HG02571 (cell line): ENCODE measurements at regions not wholly inside any gene's neighbourhood (a gene's known extent, or its start where the extent isn't known, plus 50 kb on each side); places are given as distances from the start of the nearest gene placed in this dataset.
"Not testable (repeated sequence)": the region's sequence is repeated elsewhere in the genome, so short reads cannot be mapped to it uniquely, and the experiment has no call there.

Source experiments
- ATAC-seq: cut with Tn5 transposase; IDR thresholded peaks from one replicate; pipeline ENCODE4 v1.9.1; 2021; ENCODE audit warnings: mild to moderate bottlenecking, moderate library complexity; ENCODE audit not compliant: unreplicated experiment

DNA sequence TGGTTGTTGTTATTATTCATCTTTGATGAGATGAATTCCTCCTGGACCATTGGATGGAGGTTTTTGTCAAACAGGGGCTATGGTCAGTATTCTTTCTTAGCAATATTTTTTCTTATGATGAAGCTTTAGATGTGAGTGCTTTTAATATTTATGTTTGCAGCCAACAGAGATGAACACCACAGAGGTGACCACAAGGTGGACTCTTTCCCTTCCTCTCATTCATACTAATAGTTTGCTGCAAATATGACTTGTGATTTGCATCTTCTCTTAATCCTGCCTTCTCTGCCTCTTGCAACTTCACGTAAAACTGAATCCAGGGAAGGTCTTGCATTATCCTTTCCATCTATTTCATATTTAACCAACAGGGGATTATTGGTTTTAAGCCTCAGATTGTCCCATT, 473.1 kb upstream of the UBE2E2 start:
- ATAC-seq = no peak

DNA sequence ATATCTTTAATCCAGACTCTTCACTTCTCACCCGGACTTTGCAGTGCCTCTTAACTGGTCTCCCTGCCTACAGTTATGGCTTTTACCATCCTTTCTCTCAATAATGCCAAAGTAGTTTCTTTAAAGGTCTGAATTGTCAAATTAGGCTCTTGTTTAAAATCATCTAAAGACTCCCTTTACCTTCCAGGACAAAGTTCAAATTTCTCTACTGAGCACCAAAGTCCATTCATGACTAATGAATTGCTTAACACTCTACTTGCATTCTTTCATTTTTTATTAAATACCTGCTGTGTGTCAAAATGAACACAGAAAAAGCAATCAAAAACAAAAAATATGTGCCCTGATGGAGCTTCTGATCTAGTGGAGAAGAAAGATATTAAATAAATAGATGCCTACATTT, 472.4 kb upstream of the UBE2E2 start:
- ATAC-seq = no peak

DNA sequence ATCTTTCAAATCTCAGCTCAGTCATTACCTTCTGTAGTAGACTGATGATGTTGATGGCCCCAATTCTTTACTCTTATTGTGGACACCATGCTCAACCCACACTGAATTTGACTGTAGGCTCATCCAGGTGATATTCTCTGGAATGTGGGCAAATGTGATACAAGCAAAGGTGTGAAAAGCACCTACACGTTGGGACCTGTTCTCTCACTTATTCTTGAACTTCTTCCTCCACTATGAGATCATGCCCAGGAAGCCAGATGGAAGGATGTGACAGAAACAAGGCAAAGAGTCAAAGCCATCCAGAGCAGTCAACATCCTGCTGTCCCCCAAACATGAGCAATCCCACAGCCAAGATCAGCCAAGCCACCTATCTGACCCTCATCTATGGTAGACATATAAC, 471.2 kb upstream of the UBE2E2 start:
- ATAC-seq = no peak

DNA sequence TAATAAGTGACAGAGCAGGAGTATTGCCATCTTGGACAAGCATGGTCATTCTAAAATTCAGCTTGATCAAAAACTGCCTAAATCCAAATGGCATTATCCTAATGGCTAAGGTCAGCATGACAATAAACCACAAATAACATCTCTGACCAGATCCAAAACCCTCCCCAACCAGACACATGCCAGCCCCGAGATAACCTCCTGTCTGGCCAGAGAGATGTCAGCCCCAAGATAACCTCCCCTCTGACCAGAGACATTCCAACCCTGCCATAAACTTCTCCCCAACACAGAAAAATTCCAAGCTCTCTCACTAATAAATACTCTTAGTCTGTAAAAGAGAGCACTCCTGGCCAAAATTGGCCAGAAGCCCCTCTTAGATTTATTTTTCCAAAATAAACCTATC, 470.5 kb upstream of the UBE2E2 start:
- ATAC-seq = no peak

DNA sequence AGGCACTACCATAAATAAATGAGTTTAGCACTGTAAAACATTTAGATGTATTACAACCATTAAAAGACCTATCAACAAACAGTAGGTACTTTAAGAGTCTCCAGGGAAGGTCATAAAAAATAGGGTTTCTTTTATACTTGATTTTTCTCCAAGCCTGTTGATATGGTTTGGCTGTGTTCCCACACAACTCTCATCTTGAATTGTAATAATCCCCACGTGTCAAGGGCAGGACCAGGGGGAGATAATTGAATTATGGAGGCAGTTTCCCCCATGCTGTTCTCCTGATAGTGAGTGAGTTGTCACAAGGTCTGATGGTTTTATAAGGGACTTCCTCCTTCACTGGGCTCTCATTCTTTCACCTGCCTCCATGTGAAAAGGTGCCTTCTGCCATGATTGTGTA, 468.9 kb upstream of the UBE2E2 start:
- no peak for ATAC-seq

DNA sequence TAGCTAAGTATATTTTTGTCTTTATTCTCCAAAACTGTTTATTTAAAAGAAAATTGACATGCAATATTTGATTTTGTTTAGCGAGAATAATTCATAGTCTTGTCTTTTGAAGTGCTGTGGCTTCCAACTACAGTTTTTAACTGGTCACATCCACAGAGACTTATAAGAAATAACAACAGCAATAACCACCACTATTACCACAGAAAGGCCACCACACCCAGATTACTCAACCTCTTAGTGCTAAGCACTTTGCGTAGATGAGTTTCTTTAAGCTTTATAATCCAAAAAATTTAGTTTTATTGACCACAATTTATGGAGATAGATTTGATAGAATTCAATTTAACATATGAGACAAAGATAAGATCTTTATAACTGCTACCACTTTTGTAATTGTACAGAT, 468.4 kb upstream of the UBE2E2 start:
- no peak for ATAC-seq

DNA sequence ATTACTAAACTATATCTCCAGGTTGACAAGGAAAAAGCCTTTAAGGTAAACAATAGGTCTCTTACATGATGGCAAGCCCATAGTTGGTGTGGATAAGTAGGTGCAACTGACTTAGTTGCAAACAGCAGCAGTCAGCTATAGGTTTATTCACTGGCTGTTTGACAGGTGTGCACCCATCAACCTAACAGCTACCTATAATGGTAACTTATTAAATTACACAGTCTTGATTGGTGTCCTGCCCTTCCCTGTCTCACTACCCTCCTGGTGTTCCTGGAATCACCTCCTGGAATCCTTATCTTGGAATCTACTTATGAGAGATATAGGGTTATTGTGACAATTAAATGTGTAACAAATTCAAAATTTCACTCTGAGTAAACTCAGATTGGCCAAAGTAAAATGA, 467.8 kb upstream of the UBE2E2 start:
- no peak for ATAC-seq

DNA sequence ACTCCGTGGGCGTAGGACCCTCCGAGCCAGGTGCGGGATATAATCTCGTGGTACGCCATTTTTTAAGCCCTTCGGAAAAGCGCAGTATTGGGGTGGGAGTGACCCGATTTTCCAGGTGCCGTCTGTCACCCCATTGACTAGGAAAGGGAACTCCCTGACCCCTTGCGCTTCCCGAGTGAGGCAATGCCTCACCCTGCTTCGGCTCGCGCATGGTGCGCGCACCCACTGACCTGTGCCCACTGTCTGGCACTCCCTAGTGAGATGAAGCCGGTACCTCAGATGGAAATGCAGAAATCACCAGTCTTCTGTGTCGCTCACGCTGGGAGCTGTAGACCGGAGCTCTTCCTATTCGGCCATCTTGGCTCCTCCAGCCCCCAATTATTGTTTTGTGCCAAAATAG, 459.7 kb upstream of the UBE2E2 start:
- ATAC-seq = not testable (repeated sequence)

DNA sequence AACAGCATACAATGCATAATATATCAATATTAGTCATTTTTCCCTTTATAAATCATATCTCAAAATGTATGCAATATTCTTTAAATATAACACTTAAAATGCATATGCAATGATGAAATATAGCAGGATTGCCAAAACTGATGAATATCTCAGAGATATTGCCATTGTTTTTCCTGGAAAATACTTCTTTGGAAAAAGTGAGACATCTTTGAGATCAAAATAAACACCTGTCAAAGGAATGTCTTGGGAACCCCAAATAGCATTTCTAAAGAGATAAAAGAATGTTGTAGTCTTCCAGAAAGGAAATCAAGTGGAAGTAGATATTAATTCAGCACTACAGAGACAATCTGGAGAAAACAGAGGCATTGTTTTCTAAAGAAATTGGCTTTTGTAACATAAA, 457.8 kb upstream of the UBE2E2 start:
- no peak for ATAC-seq

DNA sequence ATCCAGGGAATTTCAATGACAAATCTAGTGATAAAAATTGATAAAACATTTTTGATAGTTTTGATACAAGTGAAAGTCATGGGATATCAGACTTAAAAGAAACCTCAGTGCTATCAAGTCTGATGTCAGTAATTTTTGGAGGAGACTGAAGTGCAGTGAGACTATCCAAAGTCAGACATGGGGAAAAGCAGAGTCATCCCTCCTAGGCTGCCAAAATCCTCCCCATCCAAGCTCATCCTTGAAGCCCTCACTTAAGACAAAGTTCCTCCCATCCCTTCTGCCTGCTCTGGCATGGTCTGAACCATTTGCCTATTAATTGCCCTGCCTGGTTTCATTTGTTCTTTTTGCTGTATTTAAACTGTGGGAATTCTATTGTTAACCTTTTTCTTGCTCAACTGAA, 456.9 kb upstream of the UBE2E2 start:
- no peak for ATAC-seq

DNA sequence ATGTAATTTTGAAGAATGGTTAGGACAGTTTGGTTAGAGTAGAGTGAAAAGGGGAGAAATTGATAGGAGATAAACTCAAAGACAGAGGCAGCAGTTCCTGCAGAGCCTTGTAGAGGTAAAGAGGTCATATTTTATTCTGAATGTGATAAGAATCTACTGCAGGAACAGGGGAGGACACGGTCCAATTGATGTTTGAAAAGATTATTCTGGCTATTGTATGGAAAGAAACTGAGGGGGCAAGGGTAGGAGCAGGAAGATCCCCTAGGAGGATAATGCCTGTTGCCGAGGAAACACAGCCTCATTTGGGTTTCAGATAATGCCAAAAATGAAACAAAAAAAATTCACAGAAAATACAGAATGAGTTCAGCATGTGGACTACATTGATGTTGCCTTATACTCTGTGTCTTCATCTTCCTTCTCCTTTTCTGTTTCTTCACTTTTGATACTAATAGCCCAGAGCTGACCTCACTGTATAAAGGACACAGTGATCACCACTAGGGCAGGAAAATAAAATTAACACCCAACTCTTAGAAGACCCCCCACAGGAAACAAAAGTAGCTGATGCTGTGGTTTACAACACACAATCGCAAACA, 454.6 kb upstream of the UBE2E2 start:
- no peak for ATAC-seq

DNA sequence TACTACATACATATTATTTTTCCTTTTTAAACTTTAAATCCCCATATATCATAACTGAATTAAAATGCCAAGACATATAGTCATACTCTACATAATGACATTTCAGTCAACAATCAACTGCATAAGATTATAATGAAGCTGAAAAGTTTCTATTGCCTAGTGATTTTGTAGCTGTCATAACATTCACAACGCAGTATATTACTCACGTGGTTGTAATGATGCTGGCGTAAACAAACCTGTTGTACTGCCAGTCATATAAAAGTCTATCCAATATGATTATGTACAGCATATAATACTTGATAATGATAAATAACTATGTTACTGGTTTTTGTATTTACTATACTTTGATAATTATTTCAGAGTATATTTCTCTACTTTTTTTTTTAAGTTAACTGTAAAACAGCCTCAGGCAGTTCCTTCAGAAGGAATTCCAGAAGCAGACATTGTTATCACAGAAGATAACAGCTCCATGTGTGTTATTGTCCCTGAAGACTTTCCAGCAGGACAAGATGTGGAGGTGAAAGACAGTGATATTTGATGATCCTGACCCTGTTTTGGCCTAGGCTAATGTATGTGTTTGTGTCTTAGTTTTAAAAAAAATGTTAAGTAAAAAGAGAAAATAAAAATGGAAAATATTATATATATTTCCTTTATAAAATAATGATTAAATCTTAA, 443.4 kb upstream of the UBE2E2 start:
- no peak for ATAC-seq

DNA sequence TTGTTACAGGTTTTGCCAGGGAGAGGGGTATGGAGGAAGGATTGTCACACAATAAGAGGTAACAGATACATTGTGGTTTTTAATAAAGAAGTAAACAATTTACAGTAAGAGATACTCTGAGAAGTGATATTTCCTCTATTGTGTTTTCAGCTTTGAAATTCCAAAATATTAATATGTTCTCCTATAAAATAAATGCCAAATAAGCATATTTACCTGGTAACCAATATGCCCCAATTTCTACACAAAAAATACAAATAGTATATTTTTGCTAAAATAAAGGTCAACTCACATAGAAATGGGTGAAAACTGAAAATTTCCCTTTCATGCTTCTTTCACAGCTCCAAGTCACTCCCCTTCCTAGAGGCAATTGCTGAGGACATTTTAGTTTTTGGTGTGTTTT, 437.4 kb upstream of the UBE2E2 start:
- no peak for ATAC-seq

DNA sequence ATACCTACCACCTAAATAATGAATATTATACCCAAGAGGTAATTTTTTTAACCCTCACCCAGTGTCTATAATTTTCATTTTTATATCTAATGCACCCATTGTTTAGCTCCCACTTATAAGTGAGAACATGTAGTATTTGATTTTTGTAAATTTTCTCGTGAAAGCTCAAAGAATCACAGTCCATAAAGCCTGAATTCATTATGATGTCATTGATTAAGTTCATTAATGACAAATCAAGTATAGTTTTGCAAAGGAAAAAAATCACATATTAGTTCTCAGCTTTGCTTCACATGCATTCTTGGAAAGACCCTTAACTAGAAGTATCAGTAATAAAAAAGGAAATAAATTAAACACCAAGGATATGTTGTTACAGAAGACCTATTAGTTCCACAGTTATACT, 425.3 kb upstream of the UBE2E2 start:
- ATAC-seq = no peak

DNA sequence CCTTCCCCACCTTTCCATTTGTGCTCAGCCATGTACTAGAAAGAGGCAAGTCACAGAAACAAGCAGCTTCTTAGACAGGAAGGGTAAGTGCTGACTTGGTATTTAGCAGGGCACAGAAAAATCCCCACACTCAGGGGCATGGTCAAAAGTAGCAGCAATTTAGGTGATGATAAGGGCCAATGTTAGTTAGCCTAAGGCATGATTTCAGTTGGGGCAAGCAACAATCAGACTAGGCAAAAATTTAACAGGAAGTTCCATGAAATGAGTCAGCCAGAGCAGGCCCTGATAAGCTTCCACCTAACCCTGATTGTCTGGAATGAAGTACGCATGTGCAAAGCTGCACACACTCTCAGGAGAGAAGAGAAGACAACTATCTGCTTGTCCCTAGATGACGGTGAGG, 423.4 kb upstream of the UBE2E2 start:
- ATAC-seq = no peak

DNA sequence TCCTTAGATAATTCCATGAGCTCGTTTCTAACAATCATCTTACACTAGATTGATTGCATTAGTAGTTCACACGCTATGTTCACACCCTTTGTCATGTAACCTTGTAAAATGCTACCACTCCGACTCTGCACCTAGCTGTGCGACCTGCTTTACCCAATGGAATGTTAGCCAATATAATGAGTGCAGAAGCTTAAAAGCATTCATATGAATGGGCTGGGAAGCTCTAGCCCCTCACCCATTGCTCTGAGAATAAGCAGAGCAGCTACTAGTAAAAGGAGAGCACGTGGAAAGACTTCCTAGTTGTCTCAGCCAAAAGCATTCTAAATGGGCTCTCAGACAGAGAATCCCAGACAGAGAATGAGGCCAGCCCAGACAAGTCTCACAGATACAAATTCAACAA, 410.6 kb upstream of the UBE2E2 start:
- no peak for ATAC-seq

DNA sequence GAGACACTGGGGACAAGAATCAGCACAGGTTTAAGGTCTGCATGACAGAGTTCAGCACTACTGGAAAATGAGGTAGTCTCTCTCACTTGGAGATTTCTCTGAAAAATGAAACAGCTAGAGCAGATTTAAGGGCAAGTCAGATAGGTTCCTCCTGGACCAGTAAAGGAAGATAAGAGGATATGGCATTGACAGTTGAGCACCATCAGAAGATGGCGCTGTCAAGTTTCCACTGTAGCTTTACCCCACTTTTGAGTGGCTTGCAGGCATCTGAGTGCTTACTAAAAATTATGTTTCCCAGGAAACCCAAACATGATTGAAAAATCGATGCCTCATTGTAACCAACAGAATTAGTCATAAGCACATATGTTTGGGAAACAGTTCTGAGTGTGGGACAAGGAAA, 407.2 kb upstream of the UBE2E2 start:
- no peak for ATAC-seq

DNA sequence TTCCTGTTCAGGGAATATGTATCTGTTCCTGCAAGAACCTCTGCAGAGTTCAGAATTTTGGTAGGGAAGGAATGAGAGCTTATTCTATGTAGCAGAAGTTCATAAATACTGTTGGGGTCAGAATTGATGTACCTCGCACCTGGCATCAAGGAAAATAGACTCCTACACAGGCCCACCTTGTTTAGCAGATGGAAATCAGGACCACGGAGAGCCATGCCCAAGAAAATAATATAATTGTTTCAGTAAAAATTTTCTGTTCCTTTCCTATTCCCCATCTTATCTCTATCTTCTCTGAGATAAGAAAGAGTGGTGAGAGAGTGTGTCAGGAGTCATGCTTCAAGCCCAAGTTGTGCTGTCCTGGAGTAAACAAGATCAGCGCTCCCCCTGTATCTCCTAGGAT, 404.7 kb upstream of the UBE2E2 start:
- ATAC-seq = no peak

DNA sequence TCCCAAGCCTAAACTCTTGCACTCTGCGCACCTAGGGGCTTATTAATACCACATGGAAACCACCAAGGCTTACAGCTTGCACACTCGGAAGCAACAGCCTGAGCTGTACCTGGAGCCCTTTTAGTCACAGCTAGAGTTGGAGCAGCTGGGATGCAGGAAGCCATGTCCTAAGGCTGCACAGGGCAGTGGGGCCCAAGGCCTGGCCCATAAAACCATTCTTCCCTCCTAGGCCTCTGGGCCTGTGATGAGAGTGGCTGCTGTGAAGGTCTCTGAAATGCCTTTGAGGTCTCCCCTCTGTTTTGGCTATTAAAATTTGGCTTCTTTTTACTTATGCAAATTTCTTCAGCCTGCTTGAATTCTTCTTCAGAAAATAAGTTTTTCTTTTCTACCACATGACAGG, 383.9 kb upstream of the UBE2E2 start:
- ATAC-seq = no peak

DNA sequence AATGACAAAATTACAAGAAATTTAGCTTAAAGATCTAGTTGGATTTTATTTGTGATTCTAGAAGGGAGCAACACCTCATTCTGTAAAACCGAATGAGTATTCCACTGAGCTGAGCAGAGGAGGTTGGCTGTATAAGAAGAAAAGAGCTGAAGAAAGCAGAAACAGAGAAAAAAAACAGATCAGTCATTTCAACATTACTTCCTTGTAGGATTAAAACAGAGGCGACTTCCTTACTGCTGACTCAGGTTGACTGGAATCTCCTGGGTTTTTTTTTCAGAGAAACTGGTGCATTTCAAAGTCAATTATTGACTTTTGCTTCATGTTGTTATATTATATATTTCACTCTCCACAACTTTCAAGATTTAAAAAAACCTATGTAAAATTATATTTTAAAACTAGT, 368.1 kb upstream of the UBE2E2 start:
- no peak for ATAC-seq

DNA sequence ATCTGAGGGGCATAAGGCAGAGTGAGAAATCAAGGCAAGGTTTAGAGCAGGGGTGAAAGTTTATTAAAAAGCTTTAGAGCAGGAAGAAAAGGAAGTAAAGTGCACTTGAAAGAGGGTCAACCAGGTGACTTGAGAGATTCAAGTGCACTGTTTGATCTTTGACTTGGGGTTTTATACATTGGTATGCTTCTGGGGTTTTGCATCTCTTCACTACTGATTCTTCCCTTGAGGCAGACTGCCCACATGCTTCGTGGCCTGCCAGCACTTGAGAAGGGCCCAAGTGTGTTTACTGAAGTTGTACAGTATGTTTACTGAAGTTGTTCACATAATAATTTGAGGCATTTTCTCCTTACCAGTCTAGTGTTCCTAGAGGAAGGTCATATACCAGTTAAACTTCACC, 367.0 kb upstream of the UBE2E2 start:
- ATAC-seq = no peak

DNA sequence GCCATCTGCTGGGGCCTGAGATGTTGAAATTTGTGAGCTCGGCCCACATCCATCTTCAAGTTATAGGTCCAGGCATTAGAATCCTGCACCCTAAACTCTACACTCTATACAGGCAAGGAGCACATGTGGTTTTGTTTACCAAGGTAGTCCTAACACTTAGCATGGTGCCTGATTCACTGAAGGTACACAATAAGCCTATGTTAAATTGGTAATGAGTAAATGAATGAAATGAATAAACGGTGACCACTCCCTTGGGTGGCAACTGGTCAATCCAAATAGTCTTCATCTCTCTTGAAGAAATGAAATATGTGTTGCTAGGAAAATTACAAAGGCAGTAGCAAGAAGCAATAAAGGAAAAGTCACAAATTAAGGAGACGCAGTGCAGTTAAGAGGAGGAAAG, 359.3 kb upstream of the UBE2E2 start:
- ATAC-seq = no peak

DNA sequence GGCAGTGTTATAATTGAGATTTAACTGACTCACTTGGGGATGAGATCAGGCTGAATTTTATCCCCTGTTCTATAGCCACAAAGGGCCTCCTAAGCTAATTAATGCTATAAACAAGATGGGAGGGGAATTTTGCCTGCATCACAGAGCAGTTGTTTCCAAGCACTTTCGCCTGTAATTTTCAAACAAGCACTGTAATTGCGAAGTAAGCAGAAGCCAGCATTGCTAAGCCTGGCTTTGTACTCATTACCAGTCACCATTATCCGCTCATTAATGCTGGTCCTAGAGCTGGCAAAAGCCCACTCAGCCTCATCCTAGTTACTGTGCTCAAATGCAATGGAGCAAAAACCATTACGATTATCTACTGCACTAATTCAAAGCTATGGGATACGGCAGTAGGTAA, 356.6 kb upstream of the UBE2E2 start:
- ATAC-seq = no peak
